Hypothalamus (tissue), 51 donors: ENCODE measurements at regions not wholly inside any gene's neighbourhood (a gene's known extent, or its start where the extent isn't known, plus 50 kb on each side); places are given as distances from the start of the nearest gene placed in this dataset.

ENCODE experiments used
- DNase-seq, 51 donors: peaks; one replicate each; lab custom pipeline; 2025; lab: John Stamatoyannopoulos, UW

DNA sequence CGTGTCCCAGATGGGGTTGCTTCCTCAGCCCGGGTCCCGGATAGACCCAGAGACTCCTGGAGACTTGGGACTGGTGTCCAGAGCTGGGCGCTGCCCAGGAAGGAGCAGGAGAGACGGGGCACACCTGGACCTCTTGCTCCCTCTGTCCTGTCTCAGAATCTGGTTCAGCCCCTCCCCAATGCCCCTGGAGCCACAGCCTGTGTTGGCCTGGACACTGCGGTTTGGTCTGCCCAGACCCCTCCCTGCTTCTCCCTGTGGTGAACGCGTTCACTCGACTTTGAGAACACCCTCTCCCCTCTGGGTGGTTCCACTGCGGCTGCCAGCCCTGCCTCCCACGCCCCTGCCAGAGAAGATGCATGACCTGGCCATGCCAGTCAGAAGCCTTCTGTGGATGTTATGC lies 111.1 kb downstream of the HMX1 start:
- DNase-seq: no peak

DNA sequence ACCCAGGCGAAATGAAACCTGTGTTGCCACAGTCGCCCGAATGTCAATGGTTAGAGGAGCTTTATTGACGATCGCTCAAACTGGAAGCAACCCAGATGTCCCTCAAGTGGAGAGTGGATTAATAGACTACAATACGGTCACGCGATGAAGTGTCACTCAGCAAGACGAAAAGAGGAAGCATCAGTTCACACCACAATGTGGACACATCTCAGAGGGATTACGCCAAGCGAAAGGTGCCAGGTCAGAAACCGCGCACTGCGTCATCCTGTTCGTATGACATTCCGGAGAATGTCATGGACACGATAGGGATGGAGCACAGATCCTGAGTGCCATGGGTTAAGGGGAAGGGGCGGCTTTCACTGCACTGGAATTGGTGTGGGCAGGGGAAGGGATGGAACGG lies 111.7 kb downstream of the HMX1 start:
- DNase-seq: no peak

DNA sequence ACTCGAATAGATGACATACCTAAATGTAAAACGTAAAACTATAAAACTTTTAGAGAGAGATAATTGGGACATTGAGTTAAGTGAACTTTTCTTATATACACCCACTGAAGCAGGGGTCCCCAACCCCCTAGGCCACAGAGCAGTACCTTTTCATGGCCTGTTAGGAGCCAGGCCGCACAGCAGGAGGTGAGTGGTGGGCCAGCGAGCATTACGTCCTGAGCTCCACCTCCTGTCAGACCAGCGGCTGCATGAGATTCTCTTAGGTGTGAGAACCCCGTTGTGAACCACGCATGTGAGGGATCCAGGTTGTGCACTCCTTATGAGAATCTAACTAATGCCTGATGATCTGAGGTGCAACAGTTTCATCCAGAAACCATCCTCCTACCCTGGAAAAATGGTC lies 114.8 kb downstream of the HMX1 start:
- DNase-seq: no peak

DNA sequence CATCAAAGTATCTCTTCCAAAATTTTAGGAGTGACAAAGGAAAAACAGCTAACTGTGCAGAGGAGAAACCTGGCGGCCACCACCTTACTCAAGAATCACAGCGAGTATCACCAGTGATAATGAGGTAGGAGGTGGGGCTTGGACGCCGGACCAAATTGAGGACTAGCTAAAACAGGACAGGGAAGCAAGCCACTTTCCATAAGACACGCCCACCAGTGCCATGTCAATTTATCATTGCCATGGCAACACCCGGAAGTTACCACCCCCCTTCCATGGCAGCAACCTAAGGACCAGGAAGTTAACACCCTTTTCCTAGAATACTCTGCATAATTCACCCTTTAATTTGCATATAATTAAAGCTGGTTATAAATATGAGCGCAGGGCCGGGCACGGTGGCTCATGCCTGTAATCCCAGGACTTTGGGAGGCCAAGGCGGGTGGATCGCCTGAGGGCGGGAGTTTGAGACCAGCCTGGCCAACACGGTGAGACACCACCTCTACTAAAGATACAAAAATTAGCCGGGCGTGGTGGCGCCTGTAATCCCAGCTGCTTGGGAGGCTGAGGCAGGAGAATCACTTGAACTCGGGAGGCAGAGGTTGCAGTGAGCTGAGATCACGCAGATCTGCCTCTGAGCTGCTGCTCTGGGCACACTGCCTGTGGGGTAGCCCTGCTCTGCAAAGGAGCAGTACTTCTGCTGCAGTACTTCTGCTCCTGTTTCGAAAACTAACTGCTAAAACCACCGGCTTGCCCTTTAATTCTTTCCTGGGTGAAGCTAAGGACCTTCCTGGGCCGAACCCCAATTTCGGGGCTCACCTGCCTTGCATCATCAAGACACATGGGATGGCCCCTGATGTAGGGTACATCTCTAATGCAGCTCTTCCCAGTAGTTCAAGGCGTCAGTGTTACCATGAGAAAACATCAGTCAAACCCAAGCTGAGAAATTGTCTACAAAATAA lies 116.7 kb downstream of the HMX1 start:
- DNase-seq: no peak

DNA sequence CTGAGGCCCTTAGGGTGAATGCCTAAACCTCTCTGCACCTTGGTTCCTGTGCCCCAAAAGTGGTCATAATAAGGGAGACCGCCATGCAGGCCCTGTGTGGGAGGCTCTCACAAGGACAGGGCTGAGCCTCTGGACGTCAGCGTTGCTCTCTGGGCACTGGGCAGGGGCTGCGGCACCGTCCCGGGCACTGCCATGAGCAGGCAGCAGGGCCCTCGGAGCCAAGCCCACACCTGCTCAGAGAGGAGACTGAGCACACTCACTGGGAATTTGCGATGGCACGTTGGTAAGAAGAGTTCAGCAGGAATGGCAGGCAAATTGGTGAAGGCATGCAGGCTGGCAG lies 123.4 kb downstream of the HMX1 start:
- no peak for DNase-seq

DNA sequence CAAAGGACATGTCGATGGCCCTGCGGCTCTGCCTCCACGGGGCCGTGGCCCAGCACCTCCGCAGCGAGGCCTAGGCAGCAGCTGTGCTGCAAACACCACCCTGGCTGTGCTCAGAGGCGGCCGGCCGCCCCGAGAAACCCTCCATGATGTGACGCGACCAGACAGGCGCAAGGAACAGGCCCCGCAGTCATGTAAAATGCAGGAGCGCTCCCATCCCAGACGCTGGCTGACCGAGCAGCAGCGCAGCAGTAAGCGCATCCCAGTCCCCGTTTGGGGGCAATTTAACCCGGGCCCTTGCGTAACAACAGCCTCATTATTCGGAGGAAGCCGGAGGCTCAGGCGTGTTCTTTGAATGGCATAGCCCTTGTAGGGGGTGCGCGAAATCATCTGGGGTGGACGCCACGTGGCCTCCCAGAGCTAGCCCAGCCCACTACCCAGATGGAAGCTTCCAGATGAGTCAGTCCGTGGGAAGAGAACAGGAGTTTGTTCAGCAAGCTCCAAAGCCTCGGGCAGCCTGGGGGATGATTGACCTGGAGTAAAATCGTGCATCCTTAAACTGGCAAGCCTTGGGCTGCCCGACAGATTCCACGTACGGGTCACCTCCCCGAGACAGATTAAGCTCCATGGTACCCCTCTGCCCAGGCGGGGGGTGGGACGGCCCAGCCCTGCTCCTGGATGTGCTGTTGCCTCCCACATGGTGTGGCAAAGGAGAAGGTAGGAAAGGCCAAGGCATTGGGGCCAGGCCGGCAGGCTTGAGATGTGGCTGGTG lies 124.0 kb downstream of the HMX1 start:
- DNase-seq: no peak

DNA sequence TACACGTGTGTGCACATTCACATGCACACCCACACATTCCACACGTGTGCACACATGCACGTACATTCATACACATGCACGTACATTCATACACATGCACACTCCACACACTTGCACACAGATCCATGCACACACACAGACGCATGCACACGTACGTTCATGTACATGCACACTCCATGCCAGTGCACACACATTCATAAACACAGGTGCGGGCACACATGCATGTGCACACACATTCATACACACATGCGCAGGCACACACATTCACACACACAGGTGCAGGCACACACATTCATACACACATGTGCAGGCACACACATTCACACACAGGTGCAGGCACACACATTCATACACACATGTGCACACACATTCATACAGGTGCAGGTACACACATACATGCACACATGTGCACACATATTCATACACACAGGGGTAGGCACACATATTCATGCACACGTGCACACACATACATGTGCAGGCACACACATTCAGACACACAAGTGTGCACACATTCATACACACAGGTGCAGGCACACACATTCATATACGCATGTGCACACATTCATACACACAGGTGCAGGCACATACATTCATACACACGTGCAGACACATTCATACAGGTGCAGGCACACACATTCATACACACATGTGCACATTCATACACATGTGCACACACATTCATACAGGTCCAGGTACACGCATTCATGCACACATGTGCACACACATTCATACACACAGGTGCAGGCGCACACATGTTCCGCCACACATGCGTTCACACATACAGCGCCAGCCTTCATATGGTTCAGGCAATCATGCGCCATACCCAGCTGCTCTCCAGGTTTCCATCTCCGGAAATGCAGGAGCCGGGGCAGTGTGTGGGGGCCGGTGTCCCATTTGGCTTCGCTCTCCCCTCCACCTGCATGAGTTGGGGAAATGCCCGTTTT lies 124.8 kb downstream of the HMX1 start:
- DNase-seq: no peak

DNA sequence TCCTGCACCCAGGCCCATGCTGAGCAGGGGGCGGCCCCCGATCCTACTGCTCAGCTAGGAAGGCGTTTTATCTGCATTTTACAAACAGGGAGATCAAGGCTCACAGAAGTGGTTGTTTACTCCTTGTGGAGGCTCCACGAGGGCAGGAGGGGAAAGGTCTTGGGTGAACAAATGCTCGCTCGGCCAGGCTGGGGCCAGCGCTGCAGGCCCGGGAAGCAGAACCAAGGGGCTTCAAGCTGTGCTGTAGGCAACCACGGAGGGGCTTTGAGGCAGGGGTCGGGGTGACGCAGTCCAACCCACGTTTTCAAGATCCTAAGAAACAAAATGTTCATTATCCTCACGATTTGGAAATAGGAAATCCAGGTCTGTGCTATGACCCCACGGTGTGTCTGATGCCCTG lies 125.8 kb downstream of the HMX1 start:
- DNase-seq: no peak

DNA sequence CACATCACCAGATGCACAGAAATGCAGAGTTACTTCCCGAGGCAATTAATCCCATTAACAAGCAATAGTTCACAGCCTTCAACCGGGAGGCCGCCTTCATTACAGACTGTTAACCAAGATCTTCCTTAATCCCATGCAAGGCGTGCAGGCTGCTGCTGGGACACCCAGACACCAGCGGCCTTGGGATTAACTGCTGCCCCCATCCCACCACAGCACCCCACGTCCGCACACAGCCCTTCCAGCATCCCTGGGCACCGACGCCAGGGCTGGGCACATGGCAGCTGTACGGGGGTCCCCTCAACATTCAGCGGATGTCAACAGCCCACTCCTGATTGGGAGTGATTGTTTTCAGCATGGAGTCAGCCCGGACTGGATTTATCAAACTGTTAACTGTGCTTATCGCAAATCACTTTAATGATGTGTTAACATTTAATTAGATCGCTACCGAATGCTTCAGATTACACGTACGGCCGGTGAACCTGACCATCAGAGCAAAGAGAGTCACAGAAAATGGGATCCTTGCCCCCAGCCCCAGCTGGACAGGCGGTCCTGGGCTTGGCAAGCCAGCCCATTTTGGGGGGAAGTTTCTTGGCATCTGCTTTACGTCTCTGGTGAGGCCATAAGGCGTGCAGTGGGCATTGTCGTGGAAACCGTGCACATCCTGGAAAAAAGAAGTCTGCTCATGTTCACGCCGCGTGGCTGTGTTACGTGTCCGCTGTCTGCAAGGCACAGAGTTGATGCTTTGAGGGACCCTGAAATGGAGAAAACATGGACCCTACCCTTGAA lies 126.4 kb downstream of the HMX1 start:
- DNase-seq: no peak

DNA sequence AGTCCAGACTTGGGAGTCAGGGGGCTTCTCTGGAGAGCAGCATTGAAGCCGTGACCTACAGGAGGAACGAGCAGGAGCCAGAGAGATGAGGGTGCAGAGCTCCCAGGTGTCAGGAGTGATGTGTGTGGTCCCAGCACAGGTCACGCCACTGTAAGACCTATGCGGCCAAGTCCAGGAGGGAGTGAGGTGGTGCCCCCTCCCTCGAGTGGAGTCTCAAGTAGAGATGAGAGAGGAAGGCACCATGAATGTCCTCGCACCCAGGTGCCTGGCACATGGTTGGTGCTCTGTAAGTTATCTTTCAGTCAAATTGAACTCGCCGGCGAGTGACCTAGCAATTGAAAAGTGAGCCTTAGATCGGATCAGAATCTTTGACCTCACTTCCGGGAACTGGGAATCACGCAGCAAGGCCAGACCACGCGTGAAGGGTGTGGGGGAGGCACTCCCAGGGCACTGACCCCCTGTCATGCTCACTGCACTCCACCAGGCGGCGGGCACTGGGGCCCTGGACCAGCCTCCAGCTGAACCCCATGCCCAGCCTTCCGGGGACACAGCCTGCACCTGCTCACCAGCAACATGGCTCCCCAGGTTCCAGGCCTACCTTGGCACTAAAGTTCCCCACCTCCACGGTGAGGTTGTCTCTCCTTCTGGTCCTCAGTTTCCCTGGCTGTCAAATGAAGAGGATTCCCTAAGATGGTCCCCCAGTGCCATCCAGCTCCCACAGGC lies 127.4 kb downstream of the HMX1 start:
- no peak for DNase-seq

DNA sequence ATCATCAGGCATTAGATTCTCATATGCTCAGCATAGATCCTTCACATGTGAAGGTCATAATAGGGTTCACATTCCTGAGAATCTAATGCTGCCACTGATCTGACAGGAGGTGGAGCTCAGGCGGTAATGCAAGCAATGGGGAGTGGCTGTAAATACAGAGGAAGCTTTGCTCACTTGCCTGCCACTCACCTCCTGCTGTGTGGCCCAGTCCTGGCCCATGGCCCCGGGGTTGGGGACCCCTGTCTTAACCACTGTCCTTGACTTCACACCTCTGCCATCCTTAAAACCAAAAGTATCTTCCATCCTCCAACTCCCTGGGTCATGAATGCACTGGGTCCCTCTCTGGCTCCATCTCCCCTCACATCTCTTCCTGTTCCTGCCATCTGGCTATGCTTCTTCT lies 129.1 kb downstream of the HMX1 start:
- no peak for DNase-seq

DNA sequence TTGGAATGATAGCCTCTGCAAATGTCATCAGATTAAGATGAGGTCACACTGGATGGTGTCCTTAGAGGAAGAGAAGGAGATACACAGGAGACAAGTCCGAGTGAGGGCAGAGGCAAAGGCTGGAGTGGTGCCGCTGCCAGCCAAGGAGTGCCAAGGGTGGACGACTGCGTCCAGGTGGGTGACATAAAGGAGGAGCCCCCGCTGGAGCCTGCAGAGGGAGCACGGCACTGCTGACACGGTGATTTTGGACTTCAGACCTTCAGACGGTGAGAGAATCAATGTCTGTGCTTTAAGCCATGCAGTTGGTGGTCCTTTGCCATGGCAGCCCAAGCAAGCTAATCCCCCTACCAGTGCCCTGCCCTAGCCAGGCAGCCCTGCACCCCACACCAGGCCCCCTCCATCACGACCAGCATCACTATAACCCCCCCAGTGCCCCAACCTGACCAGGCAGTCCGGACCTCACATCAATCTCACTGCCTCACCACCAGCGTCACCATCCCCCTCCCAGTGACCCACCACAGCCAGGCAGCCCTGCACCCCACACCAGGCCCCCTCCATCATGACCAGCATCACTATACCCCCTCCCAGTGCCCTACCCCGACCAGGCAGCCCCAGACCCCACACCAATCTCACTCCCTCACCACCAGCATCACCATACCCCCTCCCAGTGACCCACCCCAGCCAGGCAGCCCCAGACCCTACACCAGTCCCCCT lies 130.0 kb downstream of the HMX1 start:
- no peak for DNase-seq

DNA sequence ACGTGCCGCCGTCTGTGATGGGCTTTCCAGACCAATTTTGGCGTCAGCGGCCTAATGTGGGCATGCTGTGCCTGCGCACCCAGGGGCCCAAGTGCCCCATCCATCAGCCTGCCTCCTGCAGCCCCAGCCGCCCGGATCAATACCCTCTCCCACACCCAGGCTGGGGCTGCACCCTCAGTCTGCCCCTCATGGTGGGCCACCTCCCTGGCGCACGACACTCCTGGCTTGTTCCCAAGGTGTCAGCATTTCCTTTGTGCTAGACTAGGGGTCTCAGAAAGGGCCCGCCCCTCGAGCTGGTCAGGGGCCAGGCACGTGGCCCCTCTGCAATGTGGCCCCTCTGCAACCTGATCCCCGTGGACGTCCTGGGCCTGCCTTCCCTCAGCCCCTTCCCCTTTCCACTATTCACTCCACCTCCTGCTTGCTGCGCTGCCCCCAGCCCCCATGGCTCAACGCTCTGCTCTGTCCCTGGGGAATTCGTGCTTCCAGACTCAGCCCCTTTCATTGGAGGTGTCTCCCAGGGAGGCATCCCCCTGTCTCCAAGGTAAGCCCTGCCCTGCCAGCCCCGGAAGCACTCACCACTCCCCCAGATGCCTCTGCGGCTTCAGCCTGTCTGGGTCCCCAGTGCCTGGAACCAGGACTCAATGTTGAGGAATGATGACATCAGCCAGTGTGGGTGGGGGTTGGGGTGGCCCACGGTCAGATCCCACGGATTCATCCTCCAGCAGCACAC lies 130.8 kb downstream of the HMX1 start:
- no peak for DNase-seq

DNA sequence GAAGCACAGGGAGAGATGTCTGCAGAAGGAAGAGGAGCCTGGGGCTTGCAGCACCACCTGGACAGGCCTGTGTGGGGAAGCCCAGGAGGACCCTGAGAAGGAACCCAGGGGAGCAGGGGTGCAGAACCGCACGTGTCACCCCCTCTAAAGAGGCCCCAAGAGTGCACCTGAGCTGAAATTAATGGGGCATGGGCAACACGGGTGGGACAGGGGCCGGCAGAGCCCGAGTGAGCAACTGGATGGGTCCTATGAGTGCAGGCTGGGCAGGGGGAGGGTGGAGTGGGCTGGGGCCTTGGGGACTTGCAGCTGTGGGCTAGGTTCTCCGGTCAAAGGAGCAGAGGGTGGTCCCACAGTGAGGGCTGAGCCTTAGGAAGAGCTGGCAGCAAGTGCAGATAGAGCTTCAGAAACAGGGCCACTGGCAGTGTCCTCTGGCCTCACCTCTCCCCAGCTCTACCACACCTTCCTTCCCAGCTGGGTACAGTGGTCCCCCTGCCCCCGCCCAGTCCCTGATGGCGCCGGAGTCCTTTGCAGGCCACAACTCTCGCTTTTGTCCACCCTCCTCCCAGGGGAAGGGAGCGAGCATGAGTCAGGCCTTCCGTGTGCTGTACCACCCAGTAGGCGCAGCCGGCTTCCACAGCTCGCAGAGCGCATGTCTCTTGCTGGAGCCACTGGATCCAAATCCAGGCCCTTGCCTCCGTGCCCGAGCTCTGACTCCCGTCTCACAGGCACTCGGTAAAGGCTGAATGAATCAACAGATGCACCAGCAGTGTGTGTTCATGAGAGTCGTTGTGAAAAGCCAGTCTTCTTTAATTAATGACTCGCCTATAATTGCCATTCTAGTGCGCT lies 131.6 kb downstream of the HMX1 start:
- DNase-seq: no peak

DNA sequence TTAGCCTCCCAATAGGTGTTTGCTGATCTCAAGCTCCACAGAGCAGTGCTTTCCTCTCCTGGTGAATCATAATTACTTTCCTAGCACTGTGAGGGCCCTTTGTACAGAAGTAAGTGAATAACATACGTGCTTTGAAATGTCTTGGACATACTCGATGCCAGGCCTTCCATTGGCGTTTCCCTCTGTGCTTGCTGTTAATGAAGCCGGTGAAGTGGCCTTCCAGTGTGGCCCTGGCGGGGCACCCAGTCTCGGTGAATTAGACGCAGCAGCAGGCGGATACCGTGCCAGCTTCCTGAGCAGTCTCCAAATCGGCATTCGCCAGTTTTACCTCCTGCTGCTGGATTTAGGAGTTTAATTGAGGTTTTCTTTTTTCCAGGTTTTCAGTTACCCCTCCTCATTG lies 132.3 kb downstream of the HMX1 start:
- peak in 7 of 51 donors; percentile 7 to 22 (median 13) for DNase-seq

DNA sequence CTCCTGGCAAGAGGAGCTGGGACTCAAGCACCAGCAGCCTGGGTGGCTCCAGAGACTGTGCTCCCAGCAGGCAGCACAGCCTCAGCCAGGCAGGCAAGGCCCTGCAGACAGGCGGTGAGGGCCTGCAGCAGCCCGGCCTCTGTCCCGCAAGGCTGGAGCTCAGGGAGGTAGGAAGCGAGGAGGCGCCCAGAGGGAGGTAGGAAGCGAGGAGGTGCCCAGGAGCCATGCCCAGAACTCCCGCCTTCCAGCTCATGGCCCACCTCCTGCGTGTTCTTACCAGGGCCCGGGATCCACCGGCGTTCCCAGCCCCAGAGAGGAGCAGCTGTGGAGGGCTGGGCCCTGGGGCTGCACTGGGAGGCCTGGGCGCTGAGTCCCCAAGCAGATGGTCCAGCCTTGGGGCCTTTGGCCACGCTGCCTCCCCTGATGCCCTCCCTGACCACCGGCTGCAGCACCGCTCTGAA lies 133.1 kb downstream of the HMX1 start:
- DNase-seq: no peak
